ENCODE measurements at regions not wholly inside any gene's neighbourhood (a gene's known extent, or its start where the extent isn't known, plus 50 kb on each side); places are given as distances from the start of the nearest gene placed in this dataset.

- DNase-seq = no peak
Measured at GRCh38 chr12:67147030-67147429, 122.1 kb upstream of the CAND1 start.

- DNase-seq = no peak
Measured at GRCh38 chr12:67147447-67147846, 121.7 kb upstream of the CAND1 start.

GRCh38 chr12:67148265-67148664 is 120.9 kb upstream of the CAND1 start:
- DNase-seq = no peak

- no peak for DNase-seq
Measured at GRCh38 chr12:67151886-67152285, 117.3 kb upstream of the CAND1 start.

GRCh38 chr12:67152451-67152850 is 116.7 kb upstream of the CAND1 start:
- DNase-seq = no peak

- DNase-seq = no peak
Measured at GRCh38 chr12:67154901-67155300, 114.3 kb upstream of the CAND1 start.

- DNase-seq = no peak
Measured at GRCh38 chr12:67155863-67156262, 113.3 kb upstream of the CAND1 start.

- no peak for DNase-seq
Measured at GRCh38 chr12:67161322-67161918, 107.7 kb upstream of the CAND1 start.

- no peak for DNase-seq
Measured at GRCh38 chr12:67173258-67173657, 95.9 kb upstream of the CAND1 start.

GRCh38 chr12:67182551-67182950 is 86.6 kb upstream of the CAND1 start:
- no peak for DNase-seq

GRCh38 chr12:67193704-67194103 is 75.5 kb upstream of the CAND1 start:
- peak; percentile 28 for DNase-seq

GRCh38 chr12:67200386-67200785 is 68.8 kb upstream of the CAND1 start:
- no peak for DNase-seq

GRCh38 chr12:67202011-67202677 is 67.0 kb upstream of the CAND1 start:
- no peak for DNase-seq

- no peak for DNase-seq
Measured at GRCh38 chr12:67202678-67203012, 66.5 kb upstream of the CAND1 start.

GRCh38 chr12:67208281-67209067 is 60.7 kb upstream of the CAND1 start:
- DNase-seq = no peak

GRCh38 chr12:67211029-67211428 is 58.1 kb upstream of the CAND1 start:
- DNase-seq = no peak

- DNase-seq = no peak
Measured at GRCh38 chr12:67211494-67211893, 57.7 kb upstream of the CAND1 start.

- DNase-seq = no peak
Measured at GRCh38 chr12:67217647-67218046, 51.5 kb upstream of the CAND1 start.

Measured in muscle of arm (tissue), 1 donor.